Spleen (tissue), 11 donors: ENCODE measurements at regions not wholly inside any gene's neighbourhood (a gene's known extent, or its start where the extent isn't known, plus 50 kb on each side); places are given as distances from the start of the nearest gene placed in this dataset.

Experiments used
- DNase-seq: peaks from one replicate; pipeline ENCODE4 v3.0.0-alpha.2; 2020
- H3K27ac ChIP-seq, 8 donors: fragments of 200-600 bp; sonication (generic) in 7 of 8; 1 replicate in 4 of 8; 2 replicates in 4 of 8; pipeline versions ENCODE4 v1.5.0 to v1.8.0; 2016 to 2021; ENCODE audit warnings: inconsistent platforms in 4 of 8, mild to moderate bottlenecking in 4 of 8, moderate library complexity in 1 of 8
- H3K27me3 ChIP-seq, 7 donors: fragments of 200-600 bp; sonication (generic) in 6 of 7; replicated peaks in 1 of 7; 1 replicate in 4 of 7; 2 replicates in 3 of 7; pipeline versions ENCODE4 v1.5.0 to v1.8.0; 2016 to 2021; ENCODE audit warnings: inconsistent platforms in 3 of 7, mild to moderate bottlenecking in 1 of 7
- H3K36me3 ChIP-seq, 6 donors: fragments of 200-600 bp; sonication (generic) in 5 of 6; 1 replicate in 4 of 6; 2 replicates in 2 of 6; pipeline versions ENCODE4 v1.5.0 to v1.8.0; 2016 to 2021; ENCODE audit warnings: inconsistent platforms in 2 of 6
- H3K4me1 ChIP-seq, 6 donors: fragments of 200-600 bp; sonication (generic) in 5 of 6; 1 replicate in 3 of 6; 2 replicates in 3 of 6; pipeline versions ENCODE4 v1.5.0 to v1.8.0; 2016 to 2021; ENCODE audit warnings: inconsistent platforms in 3 of 6
- H3K4me3 ChIP-seq, 8 donors: fragments of 200-600 bp; sonication (generic) in 7 of 8; 1 replicate in 4 of 8; 2 replicates in 4 of 8; pipeline versions ENCODE4 v1.5.0 to v1.8.0; 2016 to 2021; ENCODE audit warnings: inconsistent platforms in 4 of 8, mild to moderate bottlenecking in 4 of 8, moderate library complexity in 2 of 8
- H3K9me3 ChIP-seq, 8 donors: fragments of 200-600 bp; sonication (generic) in 7 of 8; 1 replicate in 4 of 8; 2 replicates in 4 of 8; pipeline versions ENCODE4 v1.5.0 to v1.8.0; 2016 to 2021; ENCODE audit warnings: inconsistent platforms in 4 of 8
- CTCF ChIP-seq, 11 experiments: fragments of 200-600 bp in 7 of 11; fragments of 450-650 bp in 4 of 11; sonication (generic) in 4 of 11; IDR thresholded peaks in 8 of 11; conservative IDR thresholded peaks in 3 of 11; 1 replicate in 7 of 11; 2 replicates in 4 of 11; pipeline versions ENCODE4 v1.4.0 to v1.8.0; 2016 to 2021; ENCODE audit warnings: antibody characterized with exemption in 11 of 11, inconsistent platforms in 4 of 11, mild to moderate bottlenecking in 1 of 11
- POLR2A ChIP-seq, 3 donors: fragments of 450-650 bp; IDR thresholded peaks; one replicate each; pipeline ENCODE4 v1.5.1; 2017; ENCODE audit warnings: antibody characterized with exemption in 3 of 3, mild to moderate bottlenecking in 1 of 3
- POLR2AphosphoS5 ChIP-seq, 3 donors: sonication (generic); formaldehyde crosslinking; IDR thresholded peaks; one replicate each; pipeline ENCODE4 v1.5.1; 2017; ENCODE audit warnings: antibody characterized with exemption in 3 of 3
- WGBS, 5 donors: extraction: QIAGEN DNeasy Blood & Tissue Kit in 3 of 5; methylation state at CpG; one replicate each; pipeline versions ENCODE4 v1.1.5 to v1.1.7; 2013 to 2018; 5-methylcytosine and 5-hydroxymethylcytosine counted together
- intact Hi-C: fragments of 100-400 bp; cut with DNase I; formaldehyde crosslinking; loops from one replicate; pipeline ENCODE4 v1.15.0; 2023; ENCODE audit warnings: low total_unique reads
- donor health status: healthy with polysubstance abuse.
- donor health status: DM: no; HTN: no; CAD: no; lungs with moderate emphysema.
- donor health status: DM: no; HTN: no; CAD: no.
- donor health status: Bipolar disorder and iron deficiency.
- donor health status: healthy.
- donor health status: DM: no; HTN: no; CAD: no.
- donor health status: DM: yes; HTN: yes; CAD: no.

- intact Hi-C loops = no loop called here
- WGBS, 5 donors = 80 to 86% (median 83%) methylated on average over 7 of the region's 7 CpGs
- TF ChIP-seq CTCF (IDR thresholded peaks at IDR 0.05 in 8 of 11, conservative IDR thresholded peaks at IDR 0.05 in 3 of 11) (no peak), POLR2AphosphoS5 (IDR thresholded peaks at IDR 0.05) (no peak), POLR2A (IDR thresholded peaks at IDR 0.05) (no peak)
Observed at GRCh38 chr2:151197184-151198108, 64.2 kb downstream of the RBM43 start.

GRCh38 chr2:151193576-151193975 is 68.1 kb downstream of the RBM43 start:
- intact Hi-C loops = no loop called here
- WGBS, 5 donors = 80 to 94% (median 88%) methylated on average over 4 of the region's 4 CpGs

More at GRCh38 chr2:151197184-151198108, 64.2 kb downstream of the RBM43 start:
- H3K36me3 ChIP-seq = no peaks in the 10 kb centered on the region
- no peak for DNase-seq
- H3K9me3 ChIP-seq = no peaks in the 10 kb centered on the region
- no peak overlapping the region for H3K27ac ChIP-seq
- H3K4me1 ChIP-seq = no peaks in the 10 kb centered on the region
- no peaks in the 10 kb centered on the region for H3K27me3 ChIP-seq
- no peak overlapping the region for H3K4me3 ChIP-seq

GRCh38 chr2:151192681-151193080 is 69.0 kb downstream of the RBM43 start:
- Histone ChIP-seq H3K27ac (no peak overlapping the region), H3K4me3 (no peak overlapping the region), H3K9me3 (no peaks in the 10 kb centered on the region), H3K36me3 (no peaks in the 10 kb centered on the region), H3K27me3 (no peaks in the 10 kb centered on the region), H3K4me1 (no peaks in the 10 kb centered on the region)
- TF ChIP-seq POLR2A (IDR thresholded peaks at IDR 0.05) (no peak), POLR2AphosphoS5 (IDR thresholded peaks at IDR 0.05) (no peak), CTCF (IDR thresholded peaks at IDR 0.05 in 8 of 11, conservative IDR thresholded peaks at IDR 0.05 in 3 of 11) (no peak)
- no peak for DNase-seq
- intact Hi-C loops = no loop called here
- WGBS, 5 donors = 68 to 81% (median 79%) methylated on average over 2 of the region's 2 CpGs

More at GRCh38 chr2:151193576-151193975, 68.1 kb downstream of the RBM43 start:
- H3K9me3 ChIP-seq = no peaks in the 10 kb centered on the region
- H3K4me3 ChIP-seq = no peak overlapping the region
- H3K27me3 ChIP-seq = no peaks in the 10 kb centered on the region
- no peak overlapping the region for H3K27ac ChIP-seq
- no peak for DNase-seq
- H3K36me3 ChIP-seq = no peaks in the 10 kb centered on the region
- H3K4me1 ChIP-seq = no peaks in the 10 kb centered on the region
- no peak for TF ChIP-seq POLR2A (IDR thresholded peaks at IDR 0.05)
- TF ChIP-seq POLR2AphosphoS5 (IDR thresholded peaks at IDR 0.05) = no peak
- no peak for TF ChIP-seq CTCF (IDR thresholded peaks at IDR 0.05 in 8 of 11, conservative IDR thresholded peaks at IDR 0.05 in 3 of 11)

GRCh38 chr2:151191001-151191400 is 70.7 kb downstream of the RBM43 start:
- Histone ChIP-seq H3K4me3 (no peak overlapping the region), H3K36me3 (no peaks in the 10 kb centered on the region), H3K9me3 (no peaks in the 10 kb centered on the region), H3K27ac (no peak overlapping the region), H3K4me1 (no peaks in the 10 kb centered on the region), H3K27me3 (no peaks in the 10 kb centered on the region)
- no peak for DNase-seq
- no peak for TF ChIP-seq POLR2A (IDR thresholded peaks at IDR 0.05)
- TF ChIP-seq POLR2AphosphoS5 (IDR thresholded peaks at IDR 0.05) = no peak
- TF ChIP-seq CTCF (IDR thresholded peaks at IDR 0.05 in 8 of 11, conservative IDR thresholded peaks at IDR 0.05 in 3 of 11) = no peak
- intact Hi-C loops = no loop called here
- WGBS, 5 donors = 87 to 93% (median 88%) methylated on average over 2 of the region's 2 CpGs
